ENCODE measurements at regions not wholly inside any gene's neighbourhood (a gene's known extent, or its start where the extent isn't known, plus 50 kb on each side); places are given as distances from the start of the nearest gene placed in this dataset.

- TF ChIP-seq CTCF (IDR thresholded peaks at IDR 0.05), result no peak
- TF ChIP-seq POLR2AphosphoS5 (IDR thresholded peaks at IDR 0.05), result no peak
- no peak for TF ChIP-seq POLR2A (IDR thresholded peaks at IDR 0.05)
Measured at GRCh38 chr10:60564475-60564874, 174.8 kb upstream of the ANK3 start.
